Spinal cord (tissue), 9 donors: ENCODE measurements at regions not wholly inside any gene's neighbourhood (a gene's known extent, or its start where the extent isn't known, plus 50 kb on each side); places are given as distances from the start of the nearest gene placed in this dataset.

Experiments
- DNase-seq, 6 donors: peaks; one replicate each; pipeline versions ENCODE4 v3.0.0 to v3.0.0-alpha.2; 2013 to 2015; ENCODE audit warnings: low spot score in 6 of 6, low read depth in 4 of 6
- H3K27ac ChIP-seq: one replicate; pipeline ENCODE4 v1.5.1; 2013; ENCODE audit warnings: low read depth, low read length, control low read depth
- H3K27me3 ChIP-seq: one replicate; pipeline ENCODE4 v1.6.1; 2013; ENCODE audit warnings: low read length; ENCODE audit not compliant: control insufficient read depth, insufficient read depth
- H3K36me3 ChIP-seq: one replicate; pipeline ENCODE4 v1.6.1; 2013; ENCODE audit warnings: low read length; ENCODE audit not compliant: control insufficient read depth, insufficient read depth
- H3K4me1 ChIP-seq: one replicate; pipeline ENCODE4 v1.6.1; 2013; ENCODE audit warnings: low read length; ENCODE audit not compliant: control insufficient read depth, insufficient read depth
- H3K4me3 ChIP-seq: one replicate; pipeline ENCODE4 v1.5.1; 2013; ENCODE audit warnings: low read depth, low read length, control low read depth
- H3K9me3 ChIP-seq: one replicate; pipeline ENCODE4 v1.6.1; 2013; ENCODE audit warnings: low read length; ENCODE audit not compliant: control insufficient read depth, insufficient read depth
- WGBS: methylation state at CpG from one replicate; pipeline ENCODE4 v1.1.5; 2013; ENCODE audit warnings: missing lambda C conversion rate; ENCODE audit not compliant: insufficient coverage; 5-methylcytosine and 5-hydroxymethylcytosine counted together
- donor health status: healthy.

DNA sequence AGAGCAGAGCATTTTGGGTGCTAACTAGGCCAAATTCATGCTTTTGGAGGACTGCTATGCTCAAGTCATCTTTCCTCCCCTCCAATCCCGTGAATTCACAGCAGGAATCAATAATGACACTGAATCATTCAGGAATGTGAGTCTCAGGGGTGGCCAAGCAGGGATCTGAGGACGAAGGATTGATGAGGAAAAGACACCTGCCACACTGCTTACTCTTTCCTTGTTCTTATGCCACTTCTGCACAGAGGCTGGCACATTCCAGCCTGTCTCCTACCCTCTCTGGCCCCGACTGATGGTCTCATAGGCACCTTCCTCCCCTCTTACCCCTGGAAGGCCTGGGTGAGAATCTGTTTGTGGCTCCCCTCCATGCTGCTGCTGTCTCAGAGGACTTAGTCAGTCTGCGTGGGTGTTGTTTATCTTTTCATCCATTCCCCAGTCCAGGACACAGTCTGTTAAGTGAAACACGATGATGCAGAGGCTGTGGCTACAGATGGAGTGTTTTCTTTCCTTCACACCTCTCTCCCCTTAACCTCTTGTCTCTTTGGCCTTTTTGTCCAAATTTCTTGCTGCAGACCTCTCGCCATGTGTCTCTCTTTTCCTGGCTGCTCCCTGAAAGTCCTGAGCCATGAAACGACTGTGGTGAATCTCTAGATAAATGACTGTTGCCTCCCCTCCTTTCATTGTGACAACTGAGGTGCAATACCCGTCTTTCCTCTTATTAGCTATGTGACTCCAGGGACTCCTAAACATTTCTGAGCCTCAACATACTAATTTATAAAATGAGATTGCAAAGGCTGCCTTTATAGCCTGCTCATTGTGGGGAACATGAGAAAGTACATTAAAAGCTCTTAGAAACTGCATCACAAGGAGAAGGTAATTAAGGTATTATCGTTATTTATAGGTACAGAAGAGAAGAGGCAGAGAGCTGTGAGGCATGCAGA lies 86.9 kb downstream of the RDH14 start:
- WGBS, result 56% methylated on average over 4 of the region's 9 CpGs
- no peaks in the 10 kb centered on the region for H3K36me3 ChIP-seq
- no peak overlapping the region for H3K4me3 ChIP-seq
- no peak overlapping the region for H3K27ac ChIP-seq
- DNase-seq, result peak in 3 of 6 donors; percentile 23 to 95 (median 33)
- H3K27me3 ChIP-seq, result no peaks in the 10 kb centered on the region
- no peaks in the 10 kb centered on the region for H3K9me3 ChIP-seq
- H3K4me1 ChIP-seq, result peaks cover 3% of the 10 kb centered on the region

- Histone ChIP-seq H3K4me1 (no peaks in the 10 kb centered on the region), H3K27ac (no peak overlapping the region), H3K4me3 (no peak overlapping the region), H3K36me3 (no peaks in the 10 kb centered on the region), H3K27me3 (no peaks in the 10 kb centered on the region), H3K9me3 (no peaks in the 10 kb centered on the region)
- no peak for DNase-seq
- 81% methylated on average over 3 of the region's 5 CpGs for WGBS
These were observed 92.6 kb downstream of the RDH14 start for GRCh38 chr2:18467749-18468360.

GRCh38 chr2:18465979-18466378 lies 94.5 kb downstream of the RDH14 start:
- Histone ChIP-seq H3K36me3 (no peaks in the 10 kb centered on the region), H3K9me3 (no peaks in the 10 kb centered on the region), H3K4me1 (no peaks in the 10 kb centered on the region), H3K4me3 (no peak overlapping the region), H3K27ac (no peak overlapping the region), H3K27me3 (no peaks in the 10 kb centered on the region)
- WGBS, result no CpG with 5 or more reads among the region's 3 CpGs
- DNase-seq, result no peak

GRCh38 chr2:18464913-18465312 lies 95.5 kb downstream of the RDH14 start:
- Histone ChIP-seq H3K9me3 (no peaks in the 10 kb centered on the region), H3K27ac (no peak overlapping the region), H3K36me3 (no peaks in the 10 kb centered on the region), H3K4me3 (no peak overlapping the region), H3K4me1 (no peaks in the 10 kb centered on the region), H3K27me3 (no peaks in the 10 kb centered on the region)
- no peak for DNase-seq
- WGBS, result no CpG with 5 or more reads among the region's 2 CpGs

DNA sequence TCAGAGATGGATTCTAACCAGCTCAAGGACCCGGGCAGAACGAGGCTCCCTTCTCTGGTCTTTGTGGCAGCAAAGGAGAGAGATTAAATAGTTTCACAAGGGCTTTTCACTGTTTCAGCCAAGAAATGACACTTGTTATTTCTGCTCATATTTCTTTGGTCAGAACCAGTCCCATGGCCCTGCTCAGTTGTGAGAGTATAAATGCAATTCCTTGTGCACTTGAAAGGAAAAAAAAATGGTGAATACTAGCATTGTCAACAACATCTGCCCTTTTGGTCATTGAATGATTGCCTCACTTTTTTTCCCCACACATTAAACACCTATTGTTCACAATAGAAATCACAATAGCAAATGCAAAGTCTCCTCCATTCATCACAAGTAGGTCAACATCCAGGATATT lies 104.4 kb downstream of the RDH14 start:
- DNase-seq, result no peak
- Histone ChIP-seq H3K9me3 (no peaks in the 10 kb centered on the region), H3K27ac (peak overlapping the region; percentile 7), H3K36me3 (no peaks in the 10 kb centered on the region), H3K4me1 (peaks cover 3% of the 10 kb centered on the region), H3K27me3 (no peaks in the 10 kb centered on the region), H3K4me3 (no peak overlapping the region)
- no CpG with 5 or more reads among the region's 2 CpGs for WGBS

DNA sequence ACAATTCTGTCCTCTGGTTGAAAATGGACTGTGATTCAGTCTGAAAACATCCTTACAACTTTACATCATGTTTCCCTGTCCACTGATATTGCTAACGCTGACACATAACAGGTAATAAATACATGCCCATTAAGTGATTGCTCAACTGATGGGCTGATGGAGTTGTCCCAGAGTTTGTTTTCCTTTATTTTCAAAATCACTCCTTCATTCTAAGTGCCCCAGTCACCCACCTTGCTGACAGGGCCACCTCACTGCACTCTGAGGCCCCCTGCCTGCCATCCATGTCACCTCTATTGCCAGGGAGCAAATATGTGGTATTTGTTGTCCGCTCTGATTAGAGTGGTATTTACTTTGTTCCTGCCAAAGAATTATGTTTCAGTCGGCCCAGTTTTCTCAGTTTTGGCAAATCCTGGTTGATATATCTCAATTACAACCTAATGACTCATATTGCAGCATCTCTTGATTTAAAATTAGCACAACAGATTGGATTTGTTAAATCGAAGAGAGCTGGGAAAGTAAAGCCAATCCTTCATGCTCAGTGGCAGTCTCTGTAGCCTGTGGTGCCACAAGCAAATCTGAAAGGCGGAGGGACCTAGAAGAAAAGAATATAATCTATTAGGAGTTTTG lies 105.1 kb downstream of the RDH14 start:
- H3K4me1 ChIP-seq, result peaks cover 3% of the 10 kb centered on the region
- no peaks in the 10 kb centered on the region for H3K27me3 ChIP-seq
- WGBS, result 67% methylated on average over 1 of the region's 5 CpGs
- peak overlapping the region; percentile 7 for H3K27ac ChIP-seq
- no peak overlapping the region for H3K4me3 ChIP-seq
- no peaks in the 10 kb centered on the region for H3K36me3 ChIP-seq
- no peaks in the 10 kb centered on the region for H3K9me3 ChIP-seq
- no peak for DNase-seq

GRCh38 chr2:18454692-18455235 lies 105.7 kb downstream of the RDH14 start:
- Histone ChIP-seq H3K27me3 (no peaks in the 10 kb centered on the region), H3K4me3 (no peak overlapping the region), H3K36me3 (no peaks in the 10 kb centered on the region), H3K9me3 (no peaks in the 10 kb centered on the region), H3K4me1 (peaks cover 3% of the 10 kb centered on the region), H3K27ac (no peak overlapping the region)
- peak in 1 of 6 donors; percentile 44 for DNase-seq
- 85% methylated on average over 2 of the region's 6 CpGs for WGBS

- H3K9me3 ChIP-seq, result no peaks in the 10 kb centered on the region
- H3K27me3 ChIP-seq, result no peaks in the 10 kb centered on the region
- H3K4me3 ChIP-seq, result no peak overlapping the region
- WGBS, result 100% methylated on average over 1 of the region's 2 CpGs
- H3K36me3 ChIP-seq, result no peaks in the 10 kb centered on the region
- no peak for DNase-seq
- H3K4me1 ChIP-seq, result no peaks in the 10 kb centered on the region
- H3K27ac ChIP-seq, result no peak overlapping the region
These were observed 113.7 kb downstream of the RDH14 start for GRCh38 chr2:18446715-18447114.

DNA sequence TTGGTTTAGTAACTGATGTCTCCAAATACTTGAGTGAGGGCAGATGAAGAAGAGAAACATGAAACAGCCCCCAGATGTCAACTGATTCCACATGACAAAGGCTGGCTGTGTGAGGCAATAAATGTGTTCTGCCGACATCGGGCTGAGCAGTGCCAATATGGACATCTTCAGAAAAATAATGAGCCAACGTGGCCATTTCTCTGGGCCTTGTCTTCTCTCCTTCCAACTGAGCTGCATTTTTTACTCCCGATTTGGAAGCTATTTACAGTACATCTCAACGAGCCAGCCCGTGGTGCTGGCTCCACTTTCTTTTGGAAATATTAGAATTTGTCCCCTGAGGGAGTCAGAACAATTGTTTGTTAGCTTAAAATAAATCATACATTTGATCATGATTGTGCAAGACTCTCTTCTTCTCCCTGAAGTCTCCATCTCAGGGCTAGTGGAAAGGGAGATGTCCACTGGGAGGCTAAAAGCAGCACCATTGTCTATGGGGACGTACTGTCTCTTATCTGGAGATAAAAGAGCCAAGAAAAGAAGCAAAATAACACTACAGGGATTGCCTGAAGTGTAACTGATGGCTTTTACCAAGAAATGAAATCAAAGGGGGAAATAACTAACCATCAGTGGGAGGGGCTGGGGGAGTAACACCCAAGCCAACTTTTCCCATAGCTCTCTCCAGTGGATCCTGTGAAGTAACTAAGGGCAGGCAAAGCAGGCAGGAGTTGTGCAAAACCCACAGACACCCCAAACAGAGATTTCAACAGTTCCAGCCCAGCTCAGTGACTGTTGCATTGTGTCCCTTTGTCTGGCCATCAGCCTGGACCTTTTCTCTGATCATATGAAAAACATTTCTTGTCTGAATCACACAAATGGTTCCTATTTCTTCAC lies 114.8 kb downstream of the RDH14 start:
- 43% methylated on average over 3 of the region's 7 CpGs for WGBS
- Histone ChIP-seq H3K4me1 (no peaks in the 10 kb centered on the region), H3K36me3 (no peaks in the 10 kb centered on the region), H3K9me3 (no peaks in the 10 kb centered on the region), H3K27me3 (no peaks in the 10 kb centered on the region), H3K4me3 (no peak overlapping the region), H3K27ac (no peak overlapping the region)
- DNase-seq, result no peak
